ENCODE measurements at regions not wholly inside any gene's neighbourhood (a gene's known extent, or its start where the extent isn't known, plus 50 kb on each side); places are given as distances from the start of the nearest gene placed in this dataset.

- Histone ChIP-seq H3K4me1 (ENCODE audit: insufficient read depth, insufficient read length) (no peaks in the 10 kb centered on the region), H3K9me3 (ENCODE audit: insufficient read depth, low read length) (no peaks in the 10 kb centered on the region), H3K4me3 (ENCODE audit: insufficient read length, low read depth) (no peak overlapping the region), H3K9ac (ENCODE audit: insufficient read length, low read depth) (no peak overlapping the region), H3K36me3 (ENCODE audit: insufficient read depth, insufficient read length, low read length) (no peaks in the 10 kb centered on the region), H3K27me3 (ENCODE audit: insufficient read depth, insufficient read length) (no peaks in the 10 kb centered on the region)
- no peak for DNase-seq (ENCODE audit: low read depth, low spot score)
- TF ChIP-seq SUZ12 (IDR thresholded peaks at IDR 0.05; ENCODE audit: extremely low read depth, insufficient read depth, insufficient read length) = no peak
- TF ChIP-seq ZNF274 (IDR thresholded peaks at IDR 0.05; ENCODE audit: low read depth, low read length) = no peak
- TF ChIP-seq YY1 (IDR thresholded peaks at IDR 0.05; ENCODE audit: insufficient read depth, insufficient read length) = no peak
These were observed 57.3 kb downstream of the MAF start for GRCh38 chr16:79543219-79543618.

DNA sequence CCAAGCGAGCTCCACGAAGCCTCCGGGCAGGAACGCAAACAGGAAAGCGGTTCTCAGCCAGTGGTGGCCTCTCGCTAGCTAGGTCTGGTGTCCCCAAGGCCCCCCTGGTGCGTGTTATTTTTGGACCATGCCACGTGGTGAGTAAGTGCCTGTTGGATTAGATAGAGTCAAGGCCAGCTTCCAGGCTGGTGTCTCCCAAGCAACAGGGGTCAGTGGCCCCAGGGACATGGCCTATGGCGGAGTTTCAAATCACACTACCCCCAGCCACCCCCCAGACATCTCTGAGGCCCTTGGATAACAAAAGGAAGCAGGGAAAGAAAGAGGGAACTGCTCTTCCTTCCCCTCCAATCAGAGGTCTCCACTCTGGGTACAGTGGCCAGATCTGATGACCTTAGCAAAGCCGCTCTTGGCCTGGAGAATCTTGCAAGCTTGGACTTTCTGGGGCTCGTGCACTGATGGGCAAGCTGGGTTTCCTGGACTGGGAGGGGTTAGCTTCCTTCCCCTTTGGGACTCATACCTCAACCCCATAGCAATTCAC, 58.2 kb downstream of the MAF start:
- TF ChIP-seq ZNF274 (IDR thresholded peaks at IDR 0.05; ENCODE audit: low read depth, low read length) (no peak), YY1 (IDR thresholded peaks at IDR 0.05; ENCODE audit: insufficient read depth, insufficient read length) (no peak), SUZ12 (IDR thresholded peaks at IDR 0.05; ENCODE audit: extremely low read depth, insufficient read depth, insufficient read length) (no peak)
- no peak for DNase-seq (ENCODE audit: low read depth, low spot score)
- H3K9me3 ChIP-seq (ENCODE audit: insufficient read depth, low read length) = no peaks in the 10 kb centered on the region
- H3K9ac ChIP-seq (ENCODE audit: insufficient read length, low read depth) = no peak overlapping the region
- H3K4me1 ChIP-seq (ENCODE audit: insufficient read depth, insufficient read length) = no peaks in the 10 kb centered on the region
- H3K4me3 ChIP-seq (ENCODE audit: insufficient read length, low read depth) = no peak overlapping the region
- H3K27me3 ChIP-seq (ENCODE audit: insufficient read depth, insufficient read length) = no peaks in the 10 kb centered on the region
- H3K36me3 ChIP-seq (ENCODE audit: insufficient read depth, insufficient read length, low read length) = no peaks in the 10 kb centered on the region

DNA sequence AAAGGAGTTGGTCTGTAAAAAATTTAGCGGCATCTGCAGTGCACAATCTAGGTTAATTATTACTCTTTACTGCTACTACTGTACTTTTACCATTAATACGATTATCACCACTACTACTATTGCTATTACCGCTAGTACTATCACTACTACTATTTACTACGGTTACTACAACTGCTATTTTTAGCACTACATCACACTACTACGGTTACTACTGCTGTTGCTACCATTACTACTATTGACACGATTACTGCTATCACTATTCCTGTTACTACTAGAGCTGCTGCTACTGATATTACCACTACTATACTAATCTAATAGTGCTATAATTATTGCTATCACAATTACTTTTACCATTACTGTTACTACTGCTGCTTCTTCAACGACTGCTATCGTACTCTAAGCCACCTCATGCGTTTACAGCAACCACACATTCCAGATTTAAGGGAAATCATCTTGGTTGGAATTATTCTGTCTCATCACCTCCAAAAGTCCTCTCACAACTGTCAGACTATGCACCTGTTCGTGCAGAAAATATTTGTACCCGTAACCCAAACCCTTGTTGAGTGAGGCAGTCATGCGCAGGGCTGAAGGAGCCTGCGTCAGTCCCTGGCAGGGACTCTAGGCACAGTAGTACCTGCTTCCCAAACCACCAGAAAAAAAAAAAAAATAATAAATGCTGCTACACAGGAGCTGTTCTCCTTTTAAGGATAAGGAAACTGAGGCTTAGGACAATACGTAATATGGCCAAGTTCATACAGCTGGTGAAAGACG, 59.5 kb downstream of the MAF start:
- Histone ChIP-seq H3K4me3 (ENCODE audit: insufficient read length, low read depth) (no peak overlapping the region), H3K9ac (ENCODE audit: insufficient read length, low read depth) (no peak overlapping the region), H3K4me1 (ENCODE audit: insufficient read depth, insufficient read length) (no peaks in the 10 kb centered on the region), H3K36me3 (ENCODE audit: insufficient read depth, insufficient read length, low read length) (no peaks in the 10 kb centered on the region), H3K9me3 (ENCODE audit: insufficient read depth, low read length) (no peaks in the 10 kb centered on the region), H3K27me3 (ENCODE audit: insufficient read depth, insufficient read length) (no peaks in the 10 kb centered on the region)
- TF ChIP-seq YY1 (IDR thresholded peaks at IDR 0.05; ENCODE audit: insufficient read depth, insufficient read length) (no peak), ZNF274 (IDR thresholded peaks at IDR 0.05; ENCODE audit: low read depth, low read length) (no peak), SUZ12 (IDR thresholded peaks at IDR 0.05; ENCODE audit: extremely low read depth, insufficient read depth, insufficient read length) (no peak)
- DNase-seq (ENCODE audit: low read depth, low spot score) = no peak

GRCh38 chr16:79537584-79537983, 63.0 kb downstream of the MAF start:
- H3K9ac ChIP-seq (ENCODE audit: insufficient read length, low read depth) = no peak overlapping the region
- H3K9me3 ChIP-seq (ENCODE audit: insufficient read depth, low read length) = no peaks in the 10 kb centered on the region
- no peaks in the 10 kb centered on the region for H3K27me3 ChIP-seq (ENCODE audit: insufficient read depth, insufficient read length)
- H3K4me3 ChIP-seq (ENCODE audit: insufficient read length, low read depth) = no peak overlapping the region
- no peak for DNase-seq (ENCODE audit: low read depth, low spot score)
- H3K4me1 ChIP-seq (ENCODE audit: insufficient read depth, insufficient read length) = no peaks in the 10 kb centered on the region
- H3K36me3 ChIP-seq (ENCODE audit: insufficient read depth, insufficient read length, low read length) = no peaks in the 10 kb centered on the region
- no peak for TF ChIP-seq YY1 (IDR thresholded peaks at IDR 0.05; ENCODE audit: insufficient read depth, insufficient read length)
- no peak for TF ChIP-seq ZNF274 (IDR thresholded peaks at IDR 0.05; ENCODE audit: low read depth, low read length)
- no peak for TF ChIP-seq SUZ12 (IDR thresholded peaks at IDR 0.05; ENCODE audit: extremely low read depth, insufficient read depth, insufficient read length)

DNA sequence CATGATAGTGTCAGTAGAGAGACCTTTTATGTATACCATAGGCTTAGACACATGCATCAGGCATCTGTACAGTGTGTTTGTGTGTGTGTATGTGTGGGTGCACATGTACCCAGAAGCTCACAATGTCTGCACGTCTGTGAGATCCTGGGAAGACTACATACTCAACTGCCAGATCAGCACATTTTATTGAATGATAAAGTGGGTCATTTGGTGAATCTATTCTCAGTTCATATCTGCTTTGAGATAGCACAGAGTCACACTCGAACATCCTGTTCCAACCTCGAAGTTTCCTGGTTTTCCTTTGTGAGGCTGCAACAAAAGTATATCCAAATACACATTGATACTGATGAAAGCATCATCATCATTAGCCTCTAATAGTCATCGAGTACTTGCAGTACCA, 63.6 kb downstream of the MAF start:
- Histone ChIP-seq H3K4me3 (ENCODE audit: insufficient read length, low read depth) (no peak overlapping the region), H3K9me3 (ENCODE audit: insufficient read depth, low read length) (no peaks in the 10 kb centered on the region), H3K4me1 (ENCODE audit: insufficient read depth, insufficient read length) (no peaks in the 10 kb centered on the region), H3K36me3 (ENCODE audit: insufficient read depth, insufficient read length, low read length) (no peaks in the 10 kb centered on the region), H3K27me3 (ENCODE audit: insufficient read depth, insufficient read length) (no peaks in the 10 kb centered on the region), H3K9ac (ENCODE audit: insufficient read length, low read depth) (no peak overlapping the region)
- DNase-seq (ENCODE audit: low read depth, low spot score) = no peak
- TF ChIP-seq SUZ12 (IDR thresholded peaks at IDR 0.05; ENCODE audit: extremely low read depth, insufficient read depth, insufficient read length) (no peak), ZNF274 (IDR thresholded peaks at IDR 0.05; ENCODE audit: low read depth, low read length) (no peak), YY1 (IDR thresholded peaks at IDR 0.05; ENCODE audit: insufficient read depth, insufficient read length) (no peak)

DNA sequence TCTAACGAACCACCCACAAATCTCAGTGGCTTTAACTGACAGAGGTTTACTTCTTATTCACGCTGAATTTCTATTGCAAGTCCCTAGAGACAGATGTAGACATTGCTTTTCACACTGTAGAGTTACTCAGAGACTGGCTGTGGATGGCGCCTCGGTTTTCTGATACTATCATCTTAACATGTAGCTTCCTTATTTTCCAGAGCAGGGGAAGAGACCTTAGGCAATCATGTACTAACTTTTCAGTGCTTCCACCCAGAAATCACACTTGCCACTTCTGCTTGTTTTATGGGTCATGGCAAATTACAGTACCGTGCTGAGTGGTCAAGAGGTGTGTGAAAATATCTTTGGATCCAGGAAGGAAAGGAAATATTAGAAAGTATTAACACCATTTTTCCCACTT, 65.4 kb downstream of the MAF start:
- H3K36me3 ChIP-seq (ENCODE audit: insufficient read depth, insufficient read length, low read length) = no peaks in the 10 kb centered on the region
- no peaks in the 10 kb centered on the region for H3K27me3 ChIP-seq (ENCODE audit: insufficient read depth, insufficient read length)
- no peaks in the 10 kb centered on the region for H3K9me3 ChIP-seq (ENCODE audit: insufficient read depth, low read length)
- no peak overlapping the region for H3K4me3 ChIP-seq (ENCODE audit: insufficient read length, low read depth)
- DNase-seq (ENCODE audit: low read depth, low spot score) = no peak
- H3K9ac ChIP-seq (ENCODE audit: insufficient read length, low read depth) = no peak overlapping the region
- no peaks in the 10 kb centered on the region for H3K4me1 ChIP-seq (ENCODE audit: insufficient read depth, insufficient read length)
- TF ChIP-seq SUZ12 (IDR thresholded peaks at IDR 0.05; ENCODE audit: extremely low read depth, insufficient read depth, insufficient read length) = no peak
- TF ChIP-seq ZNF274 (IDR thresholded peaks at IDR 0.05; ENCODE audit: low read depth, low read length) = no peak
- no peak for TF ChIP-seq YY1 (IDR thresholded peaks at IDR 0.05; ENCODE audit: insufficient read depth, insufficient read length)

GRCh38 chr16:79534143-79534542, 66.4 kb downstream of the MAF start:
- Histone ChIP-seq H3K9me3 (ENCODE audit: insufficient read depth, low read length) (no peaks in the 10 kb centered on the region), H3K27me3 (ENCODE audit: insufficient read depth, insufficient read length) (no peaks in the 10 kb centered on the region), H3K36me3 (ENCODE audit: insufficient read depth, insufficient read length, low read length) (no peaks in the 10 kb centered on the region), H3K9ac (ENCODE audit: insufficient read length, low read depth) (no peak overlapping the region), H3K4me1 (ENCODE audit: insufficient read depth, insufficient read length) (no peaks in the 10 kb centered on the region), H3K4me3 (ENCODE audit: insufficient read length, low read depth) (no peak overlapping the region)
- DNase-seq (ENCODE audit: low read depth, low spot score) = no peak
- no peak for TF ChIP-seq ZNF274 (IDR thresholded peaks at IDR 0.05; ENCODE audit: low read depth, low read length)
- TF ChIP-seq YY1 (IDR thresholded peaks at IDR 0.05; ENCODE audit: insufficient read depth, insufficient read length) = no peak
- no peak for TF ChIP-seq SUZ12 (IDR thresholded peaks at IDR 0.05; ENCODE audit: extremely low read depth, insufficient read depth, insufficient read length)
